Stimulated activated memory B cell treated with anti-CD40 and anti-IgM and Interleukin-4, amounts not matched to agents 10 μg/mL and 1 μg/mL and 100 μg/mL, for 72 hours (primary cell): ENCODE measurements at regions not wholly inside any gene's neighbourhood (a gene's known extent, or its start where the extent isn't known, plus 50 kb on each side); places are given as distances from the start of the nearest gene placed in this dataset.

ENCODE experiments used
- ATAC-seq: fragments of 150-1000 bp; cut with Tn5 transposase; 2 replicates; pipeline ENCODE4 v1.10.0; 2021
- H3K27ac Mint-ChIP-seq: one replicate; pipeline ENCODE4 v1.8.0; 2022; ENCODE audit warnings: mild to moderate bottlenecking, mixed read lengths
- H3K27me3 Mint-ChIP-seq: one replicate; pipeline ENCODE4 v1.8.0; 2022; ENCODE audit warnings: mixed read lengths
- H3K36me3 Mint-ChIP-seq: one replicate; pipeline ENCODE4 v1.8.0; 2022; ENCODE audit warnings: mixed read lengths
- H3K4me1 Mint-ChIP-seq: one replicate; pipeline ENCODE4 v1.8.0; 2022; ENCODE audit warnings: mixed read lengths
- H3K4me3 Mint-ChIP-seq: one replicate; pipeline ENCODE4 v1.8.0; 2022; ENCODE audit warnings: mild to moderate bottlenecking, moderate library complexity, mixed read lengths
- H3K9me3 Mint-ChIP-seq: one replicate; pipeline ENCODE4 v1.8.0; 2022; ENCODE audit warnings: mixed read lengths

GRCh38 chr3:56870436-56870835, 68.7 kb upstream of the ARHGEF3 start:
- no peak for ATAC-seq
- H3K27ac Mint-ChIP-seq = no peak overlapping the region
- H3K27me3 Mint-ChIP-seq = no peaks in the 10 kb centered on the region
- peaks cover 12% of the 10 kb centered on the region for H3K4me1 Mint-ChIP-seq
- no peaks in the 10 kb centered on the region for H3K36me3 Mint-ChIP-seq
- no peaks in the 10 kb centered on the region for H3K9me3 Mint-ChIP-seq
- no peak overlapping the region for H3K4me3 Mint-ChIP-seq

- H3K4me3 Mint-ChIP-seq = no peak overlapping the region
- no peaks in the 10 kb centered on the region for H3K27me3 Mint-ChIP-seq
- H3K27ac Mint-ChIP-seq = peak overlapping the region; percentile 4
- peaks cover 2% of the 10 kb centered on the region for H3K9me3 Mint-ChIP-seq
- ATAC-seq = no peak
- H3K36me3 Mint-ChIP-seq = peaks cover 2% of the 10 kb centered on the region
- peaks cover 12% of the 10 kb centered on the region for H3K4me1 Mint-ChIP-seq
Observed at GRCh38 chr3:56869157-56869889, 67.6 kb upstream of the ARHGEF3 start.

DNA sequence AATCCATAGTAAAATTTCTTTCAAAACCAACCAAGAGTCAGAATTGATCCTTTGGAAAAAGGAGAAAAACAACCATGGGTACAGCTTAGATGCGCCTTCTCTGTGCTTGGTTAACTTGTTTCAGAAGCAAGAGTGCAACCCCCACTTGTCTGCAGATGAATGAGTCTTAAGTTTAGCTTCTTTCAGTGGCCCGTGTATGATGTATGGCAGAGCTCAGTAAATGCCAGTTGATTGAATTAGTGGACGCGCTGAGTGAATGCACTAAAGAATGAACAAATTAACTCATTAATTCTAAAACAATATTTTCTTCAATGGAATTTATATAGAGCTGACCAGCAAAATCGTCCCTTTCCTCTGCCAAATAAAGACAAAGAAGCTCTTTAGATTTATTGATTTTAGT, 67.0 kb upstream of the ARHGEF3 start:
- peaks cover 7% of the 10 kb centered on the region for H3K9me3 Mint-ChIP-seq
- no peaks in the 10 kb centered on the region for H3K27me3 Mint-ChIP-seq
- peaks cover 12% of the 10 kb centered on the region for H3K4me1 Mint-ChIP-seq
- H3K4me3 Mint-ChIP-seq = no peak overlapping the region
- no peak for ATAC-seq
- H3K36me3 Mint-ChIP-seq = peaks cover 7% of the 10 kb centered on the region
- H3K27ac Mint-ChIP-seq = no peak overlapping the region

DNA sequence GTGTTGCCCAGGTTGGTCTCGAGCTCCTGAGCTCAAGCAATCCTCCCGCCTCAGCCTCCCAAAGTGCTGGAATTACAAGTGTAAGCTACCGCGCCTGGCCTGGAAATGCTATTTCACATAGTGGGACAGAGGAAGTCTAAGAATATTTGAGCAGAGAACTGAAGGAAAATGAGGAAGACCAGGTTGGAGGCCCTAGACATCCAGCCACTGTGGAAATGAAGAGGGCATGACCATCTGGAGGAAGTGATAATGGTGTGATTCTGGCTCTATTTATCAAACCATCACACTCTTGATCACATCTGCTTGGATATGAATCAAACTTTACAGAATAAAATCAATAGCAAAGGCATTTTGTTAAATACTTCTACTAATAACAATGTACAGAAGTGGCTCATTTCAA, 65.9 kb upstream of the ARHGEF3 start:
- Mint-ChIP-seq H3K36me3 (peaks cover 7% of the 10 kb centered on the region), H3K27ac (no peak overlapping the region), H3K4me1 (peaks cover 18% of the 10 kb centered on the region), H3K9me3 (peaks cover 7% of the 10 kb centered on the region), H3K27me3 (no peaks in the 10 kb centered on the region), H3K4me3 (no peak overlapping the region)
- no peak for ATAC-seq

DNA sequence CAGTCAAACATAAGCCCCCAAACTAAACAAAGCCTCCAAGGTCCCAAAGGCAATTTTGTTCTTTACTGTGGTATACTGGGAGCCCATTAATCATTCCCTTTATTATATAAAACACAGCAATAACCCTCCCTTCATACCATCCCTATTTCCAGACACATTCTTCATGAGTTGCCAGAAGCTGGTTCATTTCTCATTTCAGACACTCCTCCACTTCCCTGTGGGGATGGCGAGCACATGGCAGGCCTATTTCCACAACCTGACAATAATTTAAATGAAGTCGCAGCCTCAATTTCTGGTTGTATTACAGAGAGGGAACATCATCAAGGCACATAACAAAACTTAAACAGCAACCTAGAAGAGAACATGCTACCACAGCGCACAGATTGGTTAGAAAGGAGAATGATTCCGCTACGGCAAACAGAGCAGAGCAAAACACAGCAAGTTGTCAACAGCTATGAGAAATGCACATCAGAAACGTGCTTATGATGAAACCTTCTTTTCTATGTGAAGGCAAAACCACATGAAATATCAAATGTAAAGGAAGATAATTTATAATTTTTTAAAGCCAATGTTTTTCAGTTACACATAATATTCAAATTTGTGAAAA, 63.3 kb upstream of the ARHGEF3 start:
- ATAC-seq = no peak
- Mint-ChIP-seq H3K36me3 (peaks cover 7% of the 10 kb centered on the region), H3K27ac (no peak overlapping the region), H3K27me3 (no peaks in the 10 kb centered on the region), H3K9me3 (peaks cover 7% of the 10 kb centered on the region), H3K4me3 (no peak overlapping the region), H3K4me1 (peaks cover 17% of the 10 kb centered on the region)

GRCh38 chr3:56864090-56864489, 62.3 kb upstream of the ARHGEF3 start:
- Mint-ChIP-seq H3K36me3 (peaks cover 7% of the 10 kb centered on the region), H3K27ac (no peak overlapping the region), H3K9me3 (peaks cover 7% of the 10 kb centered on the region), H3K4me3 (no peak overlapping the region), H3K27me3 (no peaks in the 10 kb centered on the region), H3K4me1 (peaks cover 10% of the 10 kb centered on the region)
- no peak for ATAC-seq

- H3K36me3 Mint-ChIP-seq = peaks cover 7% of the 10 kb centered on the region
- peaks cover 7% of the 10 kb centered on the region for H3K9me3 Mint-ChIP-seq
- H3K27ac Mint-ChIP-seq = peak overlapping the region; percentile 44
- H3K4me3 Mint-ChIP-seq = no peak overlapping the region
- H3K4me1 Mint-ChIP-seq = peaks cover 9% of the 10 kb centered on the region
- H3K27me3 Mint-ChIP-seq = no peaks in the 10 kb centered on the region
- peak; percentile 79 for ATAC-seq
Observed at GRCh38 chr3:56862352-56863062, 60.8 kb upstream of the ARHGEF3 start.

GRCh38 chr3:56861511-56861910, 59.8 kb upstream of the ARHGEF3 start:
- Mint-ChIP-seq H3K36me3 (peaks cover 7% of the 10 kb centered on the region), H3K9me3 (peaks cover 7% of the 10 kb centered on the region), H3K27me3 (no peaks in the 10 kb centered on the region), H3K4me3 (no peak overlapping the region), H3K4me1 (peaks cover 9% of the 10 kb centered on the region), H3K27ac (no peak overlapping the region)
- ATAC-seq = no peak

- peaks cover 12% of the 10 kb centered on the region for H3K4me1 Mint-ChIP-seq
- no peak overlapping the region for H3K27ac Mint-ChIP-seq
- H3K4me3 Mint-ChIP-seq = no peak overlapping the region
Observed at GRCh38 chr3:56860939-56861338, 59.2 kb upstream of the ARHGEF3 start.

GRCh38 chr3:56860351-56860750, 58.6 kb upstream of the ARHGEF3 start:
- no peak for ATAC-seq
- Mint-ChIP-seq H3K4me1 (peaks cover 17% of the 10 kb centered on the region), H3K4me3 (no peak overlapping the region), H3K27ac (no peak overlapping the region), H3K9me3 (peaks cover 7% of the 10 kb centered on the region), H3K36me3 (peaks cover 7% of the 10 kb centered on the region), H3K27me3 (no peaks in the 10 kb centered on the region)

More at GRCh38 chr3:56860939-56861338, 59.2 kb upstream of the ARHGEF3 start:
- peaks cover 7% of the 10 kb centered on the region for H3K36me3 Mint-ChIP-seq
- H3K27me3 Mint-ChIP-seq = no peaks in the 10 kb centered on the region
- ATAC-seq = no peak
- H3K9me3 Mint-ChIP-seq = peaks cover 7% of the 10 kb centered on the region

DNA sequence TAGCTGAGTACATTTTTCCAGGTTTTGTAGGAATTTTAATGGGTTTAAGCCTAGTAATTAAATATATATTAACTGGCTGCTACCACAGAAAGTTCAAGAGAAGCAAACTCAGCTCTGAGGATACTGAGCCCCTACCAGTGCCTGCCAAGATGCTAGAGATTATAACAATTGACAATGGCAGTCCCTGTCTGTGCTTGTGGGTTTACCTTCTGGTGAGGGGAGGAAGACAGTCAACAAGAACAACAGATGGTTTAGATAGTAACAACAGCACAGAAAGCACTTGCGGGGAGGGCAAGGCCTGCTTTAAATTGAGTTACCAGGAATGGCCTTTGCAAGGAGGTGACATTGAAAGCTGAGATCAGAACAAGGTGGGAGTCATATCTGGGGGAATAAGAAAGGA, 56.6 kb upstream of the ARHGEF3 start:
- Mint-ChIP-seq H3K27me3 (no peaks in the 10 kb centered on the region), H3K4me1 (peaks cover 17% of the 10 kb centered on the region), H3K4me3 (no peak overlapping the region), H3K36me3 (no peaks in the 10 kb centered on the region), H3K27ac (no peak overlapping the region), H3K9me3 (no peaks in the 10 kb centered on the region)
- no peak for ATAC-seq

- peaks cover 8% of the 10 kb centered on the region for H3K4me1 Mint-ChIP-seq
- no peaks in the 10 kb centered on the region for H3K27me3 Mint-ChIP-seq
- no peak overlapping the region for H3K4me3 Mint-ChIP-seq
- no peaks in the 10 kb centered on the region for H3K9me3 Mint-ChIP-seq
- ATAC-seq = no peak
- no peaks in the 10 kb centered on the region for H3K36me3 Mint-ChIP-seq
- no peak overlapping the region for H3K27ac Mint-ChIP-seq
Observed at GRCh38 chr3:56857178-56857577, 55.4 kb upstream of the ARHGEF3 start.

- H3K36me3 Mint-ChIP-seq = no peaks in the 10 kb centered on the region
- H3K4me1 Mint-ChIP-seq = peaks cover 8% of the 10 kb centered on the region
- H3K27ac Mint-ChIP-seq = no peak overlapping the region
- ATAC-seq = no peak
- no peak overlapping the region for H3K4me3 Mint-ChIP-seq
- no peaks in the 10 kb centered on the region for H3K27me3 Mint-ChIP-seq
- H3K9me3 Mint-ChIP-seq = no peaks in the 10 kb centered on the region
Observed at GRCh38 chr3:56856752-56857151, 55.0 kb upstream of the ARHGEF3 start.

GRCh38 chr3:56855856-56856512, 54.2 kb upstream of the ARHGEF3 start:
- no peak for ATAC-seq
- no peak overlapping the region for H3K27ac Mint-ChIP-seq
- H3K9me3 Mint-ChIP-seq = no peaks in the 10 kb centered on the region
- H3K36me3 Mint-ChIP-seq = no peaks in the 10 kb centered on the region
- H3K4me1 Mint-ChIP-seq = peaks cover 8% of the 10 kb centered on the region
- H3K4me3 Mint-ChIP-seq = no peak overlapping the region
- H3K27me3 Mint-ChIP-seq = no peaks in the 10 kb centered on the region

DNA sequence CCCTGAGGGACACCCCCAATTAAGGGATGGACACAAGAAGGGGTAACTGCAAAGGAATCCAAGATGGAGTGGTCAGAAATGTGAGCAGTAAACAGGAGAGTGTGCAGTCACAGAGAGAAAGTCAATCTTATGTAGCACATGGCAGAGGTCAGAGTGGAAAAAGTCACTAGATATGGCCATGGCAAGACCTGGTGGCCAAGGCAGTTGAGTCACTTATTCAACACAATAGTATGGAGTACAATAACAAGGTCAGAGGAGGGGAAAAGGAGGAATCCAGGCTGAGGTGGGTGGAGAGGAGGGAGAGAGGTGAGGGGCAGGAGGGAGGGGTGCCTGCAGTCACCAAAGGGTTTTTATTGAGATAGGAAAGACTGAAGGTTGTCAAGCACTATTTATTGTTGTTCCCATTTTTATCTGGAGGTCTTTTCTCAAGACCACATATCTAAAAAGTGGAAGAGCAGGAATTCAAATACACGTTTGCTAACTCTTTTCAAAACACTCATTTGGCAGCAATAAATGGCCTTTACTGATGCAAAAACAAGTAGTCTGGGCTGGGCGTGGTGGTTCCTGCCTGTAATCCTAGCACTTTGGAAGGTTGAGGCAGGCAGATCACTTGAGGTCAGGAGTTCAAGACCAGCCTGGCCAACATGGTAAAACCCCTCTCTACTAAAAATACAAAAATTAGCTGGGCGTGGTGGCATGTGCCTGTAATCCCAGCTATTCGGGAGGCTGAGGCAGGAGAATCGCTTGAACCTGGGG, 53.3 kb upstream of the ARHGEF3 start:
- H3K27me3 Mint-ChIP-seq = no peaks in the 10 kb centered on the region
- no peaks in the 10 kb centered on the region for H3K9me3 Mint-ChIP-seq
- H3K36me3 Mint-ChIP-seq = no peaks in the 10 kb centered on the region
- H3K27ac Mint-ChIP-seq = no peak overlapping the region
- ATAC-seq = no peak
- peaks cover 8% of the 10 kb centered on the region for H3K4me1 Mint-ChIP-seq
- H3K4me3 Mint-ChIP-seq = no peak overlapping the region
